Activated CD8-positive, alpha-beta memory T cell treated with anti-CD3 and anti-CD28 coated beads, Interleukin-2, amount 50 U/mL, for 48 hours (primary cell): ENCODE measurements at regions not wholly inside any gene's neighbourhood (a gene's known extent, or its start where the extent isn't known, plus 50 kb on each side); places are given as distances from the start of the nearest gene placed in this dataset.
"Not testable (repeated sequence)": the region's sequence is repeated elsewhere in the genome, so short reads cannot be mapped to it uniquely, and the experiment has no call there.

Source experiments
- DNase-seq: peaks from one replicate; pipeline ENCODE4 v3.0.0-alpha.2; 2020

- DNase-seq = not testable (repeated sequence)
Observed at GRCh38 chr2:36157093-36157492, 198.5 kb upstream of the CRIM1 start.

GRCh38 chr2:36147670-36148390 is 207.7 kb upstream of the CRIM1 start:
- no peak for DNase-seq

GRCh38 chr2:36146765-36147164 is 208.8 kb upstream of the CRIM1 start:
- DNase-seq = no peak

- DNase-seq = no peak
Observed at GRCh38 chr2:36140391-36140790, 215.2 kb upstream of the CRIM1 start.

GRCh38 chr2:36137612-36138011 is 218.0 kb upstream of the CRIM1 start:
- no peak for DNase-seq

- no peak for DNase-seq
Observed at GRCh38 chr2:36134281-36134680, 221.3 kb upstream of the CRIM1 start.

- no peak for DNase-seq
Observed at GRCh38 chr2:36128359-36128758, 227.2 kb upstream of the CRIM1 start.

GRCh38 chr2:36125702-36126101 is 229.9 kb upstream of the CRIM1 start:
- no peak for DNase-seq

GRCh38 chr2:36123995-36124394 is 231.6 kb upstream of the CRIM1 start:
- no peak for DNase-seq

- no peak for DNase-seq
Observed at GRCh38 chr2:36097022-36097421, 258.6 kb upstream of the CRIM1 start.

GRCh38 chr2:36091844-36092741 is 263.5 kb upstream of the CRIM1 start:
- DNase-seq = not testable (repeated sequence)

- no peak for DNase-seq
Observed at GRCh38 chr2:36088716-36089328, 266.8 kb upstream of the CRIM1 start.

GRCh38 chr2:36087344-36087743 is 268.2 kb upstream of the CRIM1 start:
- no peak for DNase-seq

GRCh38 chr2:36079793-36080192 is 275.8 kb upstream of the CRIM1 start:
- no peak for DNase-seq

- DNase-seq = no peak
Observed at GRCh38 chr2:36074008-36074407, 281.6 kb upstream of the CRIM1 start.

- no peak for DNase-seq
Observed at GRCh38 chr2:36071698-36072097, 283.9 kb upstream of the CRIM1 start.

GRCh38 chr2:36069074-36069473 is 286.5 kb upstream of the CRIM1 start:
- DNase-seq = no peak

- no peak for DNase-seq
Observed at GRCh38 chr2:36068086-36068485, 287.5 kb upstream of the CRIM1 start.

- DNase-seq = no peak
Observed at GRCh38 chr2:36060133-36060532, 295.4 kb upstream of the CRIM1 start.

GRCh38 chr2:36059691-36060090 is 295.9 kb upstream of the CRIM1 start:
- DNase-seq = no peak

GRCh38 chr2:36058953-36059352 is 296.6 kb upstream of the CRIM1 start:
- no peak for DNase-seq

GRCh38 chr2:36058076-36058475 is 297.5 kb upstream of the CRIM1 start:
- no peak for DNase-seq

- no peak for DNase-seq
Observed at GRCh38 chr2:36052819-36053218, 302.8 kb upstream of the CRIM1 start.

- DNase-seq = no peak
Observed at GRCh38 chr2:36044411-36044810, 311.2 kb upstream of the CRIM1 start.
